GM12864 (cell line): ENCODE measurements at regions not wholly inside any gene's neighbourhood (a gene's known extent, or its start where the extent isn't known, plus 50 kb on each side); places are given as distances from the start of the nearest gene placed in this dataset.

Source experiments
- DNase-seq: peaks from one replicate; pipeline ENCODE4 v3.0.0-alpha.2; 2011; ENCODE audit warnings: low read depth
- H3K4me3 ChIP-seq: 2 replicates; pipeline ENCODE4 v1.5.1; 2011; ENCODE audit warnings: mild to moderate bottlenecking, low read depth, low read length, control low read depth
- CTCF ChIP-seq: IDR thresholded peaks from 2 replicates; pipeline ENCODE4 v1.5.1; 2011; ENCODE audit warnings: low read depth, mild to moderate bottlenecking, moderate library complexity, low read length, control low read depth, inconsistent platforms; ENCODE audit errors: missing control alignments

GRCh38 chr12:113546916-113547863 is 75.5 kb upstream of the LHX5 start:
- TF ChIP-seq CTCF, result no peak
- no peak for DNase-seq
- no peak overlapping the region for H3K4me3 ChIP-seq

- TF ChIP-seq CTCF, result no peak
- H3K4me3 ChIP-seq, result no peak overlapping the region
- DNase-seq, result no peak
These were observed 66.0 kb upstream of the LHX5 start for GRCh38 chr12:113537751-113538087.

GRCh38 chr12:113537046-113537750 is 65.5 kb upstream of the LHX5 start:
- no peak for TF ChIP-seq CTCF
- DNase-seq, result no peak
- H3K4me3 ChIP-seq, result no peak overlapping the region

GRCh38 chr12:113535100-113535499 is 63.4 kb upstream of the LHX5 start:
- no peak for TF ChIP-seq CTCF
- H3K4me3 ChIP-seq, result no peak overlapping the region
- no peak for DNase-seq

GRCh38 chr12:113534555-113534954 is 62.9 kb upstream of the LHX5 start:
- no peak for DNase-seq

GRCh38 chr12:113533842-113534375 is 62.2 kb upstream of the LHX5 start:
- no peak for TF ChIP-seq CTCF
- DNase-seq, result no peak
- H3K4me3 ChIP-seq, result no peak overlapping the region

More at GRCh38 chr12:113534555-113534954, 62.9 kb upstream of the LHX5 start:
- no peak for TF ChIP-seq CTCF
- no peak overlapping the region for H3K4me3 ChIP-seq
